Stomach smooth muscle (tissue), 2 donors: ENCODE measurements at regions not wholly inside any gene's neighbourhood (a gene's known extent, or its start where the extent isn't known, plus 50 kb on each side); places are given as distances from the start of the nearest gene placed in this dataset.

Source experiments
- H3K27ac ChIP-seq: one replicate; pipeline ENCODE4 v1.7.0; 2013; ENCODE audit warnings: mild to moderate bottlenecking, low read length, inconsistent platforms
- H3K27me3 ChIP-seq, 2 donors: one replicate each; pipeline ENCODE4 v1.7.0; 2013; ENCODE audit warnings: low read length in 2 of 2; ENCODE audit not compliant: insufficient read depth in 2 of 2, control insufficient read depth in 1 of 2
- H3K36me3 ChIP-seq, 2 donors: one replicate each; pipeline ENCODE4 v1.7.0; 2013; ENCODE audit warnings: low read length in 2 of 2; ENCODE audit not compliant: control insufficient read depth in 2 of 2, insufficient read depth in 2 of 2
- H3K4me1 ChIP-seq: one replicate; pipeline ENCODE4 v1.7.0; 2013; ENCODE audit warnings: low read length; ENCODE audit not compliant: control insufficient read depth, insufficient read depth
- H3K4me3 ChIP-seq, 2 donors: one replicate each; pipeline ENCODE4 v1.7.0; 2013; ENCODE audit warnings: low read length in 2 of 2
- H3K9ac ChIP-seq, 2 donors: one replicate each; pipeline ENCODE4 v1.7.0; 2013; ENCODE audit warnings: low read length in 2 of 2, mild to moderate bottlenecking in 1 of 2
- H3K9me3 ChIP-seq, 2 donors: one replicate each; pipeline ENCODE4 v1.7.0; 2013; ENCODE audit warnings: low read length in 2 of 2; ENCODE audit not compliant: control insufficient read depth in 2 of 2
- donor health status: healthy.
- donor health status: Pancreatic carcinoma.

DNA sequence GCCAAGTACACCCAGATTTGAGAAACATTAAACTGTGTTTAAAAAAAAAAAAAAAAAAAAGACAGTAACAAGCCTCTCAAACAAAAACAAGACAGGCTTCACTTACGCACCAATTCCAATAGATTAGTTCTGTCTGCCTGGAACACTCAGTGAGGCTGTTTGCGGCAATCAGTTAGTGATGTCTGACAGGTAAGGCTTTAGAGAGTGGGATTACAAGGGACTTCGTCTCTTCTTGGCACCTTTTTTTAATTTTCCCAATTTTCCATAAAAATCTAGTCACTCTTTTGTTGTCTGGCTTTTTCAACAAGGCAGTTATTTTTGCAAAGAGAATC lies 79.6 kb downstream of the NCOR2 start:
- H3K9ac ChIP-seq, result no peak overlapping the region
- H3K4me3 ChIP-seq, result no peak overlapping the region
- peaks cover 32% of the 10 kb centered on the region for H3K4me1 ChIP-seq
- peaks cover 26 to 30% of the 10 kb centered on the region in 2 donors for H3K36me3 ChIP-seq
- no peaks in the 10 kb centered on the region for H3K9me3 ChIP-seq
- no peaks in the 10 kb centered on the region for H3K27me3 ChIP-seq
- H3K27ac ChIP-seq, result no peak overlapping the region

DNA sequence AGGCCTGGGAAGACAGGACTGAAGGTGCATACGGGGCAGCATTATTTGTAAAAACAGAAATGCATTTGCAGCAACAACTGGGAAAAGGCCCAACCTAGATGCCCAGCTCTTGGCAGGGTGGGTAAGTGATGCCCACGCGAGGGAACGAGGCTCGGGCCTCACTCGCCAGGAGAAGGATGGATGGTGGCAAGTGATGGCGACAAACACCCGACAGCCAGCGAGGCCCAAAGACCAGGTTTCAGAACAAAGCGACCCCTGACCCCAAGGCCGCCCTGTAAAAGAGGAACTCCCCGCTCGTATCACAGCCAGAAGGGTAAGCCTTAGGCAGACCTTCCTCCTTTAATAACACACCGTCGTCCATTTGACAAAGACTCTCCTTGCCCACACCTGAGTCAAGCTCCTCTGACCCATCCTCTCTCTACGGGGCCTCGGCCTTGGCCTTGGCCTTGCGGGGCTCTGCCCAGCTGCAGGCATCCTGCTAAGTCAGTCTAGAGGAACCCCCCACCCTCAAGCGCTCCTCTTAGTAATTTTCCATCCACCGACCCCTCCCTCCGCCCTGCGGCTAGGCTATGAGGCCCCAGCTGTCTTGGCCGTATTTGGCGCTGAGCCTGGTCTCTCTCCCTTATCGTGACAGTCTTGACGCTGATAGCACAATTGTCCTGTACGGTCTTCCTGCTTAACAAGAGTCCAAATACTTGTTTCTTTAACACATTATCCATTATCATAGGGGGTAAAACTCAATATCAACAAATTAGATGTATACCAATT lies 80.2 kb downstream of the NCOR2 start:
- H3K9ac ChIP-seq, result no peak overlapping the region
- H3K4me3 ChIP-seq, result no peak overlapping the region
- H3K36me3 ChIP-seq, result peaks cover 26 to 30% of the 10 kb centered on the region in 2 donors
- no peaks in the 10 kb centered on the region for H3K27me3 ChIP-seq
- no peak overlapping the region for H3K27ac ChIP-seq
- no peaks in the 10 kb centered on the region for H3K9me3 ChIP-seq
- peaks cover 30% of the 10 kb centered on the region for H3K4me1 ChIP-seq

DNA sequence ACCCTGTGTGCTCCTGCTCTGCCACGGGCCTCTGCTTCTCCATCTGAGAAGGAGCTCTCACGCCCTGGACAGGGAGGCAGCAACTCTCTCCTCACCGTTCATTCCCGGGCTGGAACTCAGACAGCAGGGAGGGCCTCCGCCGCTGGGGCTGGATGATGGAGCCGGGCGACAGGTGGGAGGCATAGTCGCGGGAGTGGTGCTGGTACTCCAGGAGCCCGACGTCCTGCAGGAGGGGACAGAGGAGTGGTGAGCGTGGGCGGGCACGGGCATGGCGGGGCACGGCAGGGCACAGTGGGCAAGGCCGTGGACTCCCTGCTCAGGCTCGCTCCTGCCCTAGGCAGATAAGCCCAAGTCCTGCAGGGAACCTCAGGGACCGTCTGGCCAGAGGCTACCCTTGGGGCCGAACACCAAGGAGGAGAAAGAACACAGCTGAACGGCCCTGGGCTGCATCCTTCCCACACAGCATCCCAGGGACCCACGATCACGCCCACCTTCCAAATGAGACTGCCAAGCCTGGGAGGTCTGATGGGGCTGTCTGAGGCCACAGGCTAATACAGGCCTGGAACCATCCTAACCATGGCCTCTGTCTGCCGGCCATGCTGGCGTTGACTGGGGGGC lies 81.0 kb downstream of the NCOR2 start:
- H3K36me3 ChIP-seq, result peaks cover 28 to 30% of the 10 kb centered on the region in 2 donors
- no peak overlapping the region for H3K9ac ChIP-seq
- H3K27me3 ChIP-seq, result no peaks in the 10 kb centered on the region
- peaks cover 23% of the 10 kb centered on the region for H3K4me1 ChIP-seq
- no peak overlapping the region for H3K27ac ChIP-seq
- H3K9me3 ChIP-seq, result no peaks in the 10 kb centered on the region
- H3K4me3 ChIP-seq, result no peak overlapping the region

DNA sequence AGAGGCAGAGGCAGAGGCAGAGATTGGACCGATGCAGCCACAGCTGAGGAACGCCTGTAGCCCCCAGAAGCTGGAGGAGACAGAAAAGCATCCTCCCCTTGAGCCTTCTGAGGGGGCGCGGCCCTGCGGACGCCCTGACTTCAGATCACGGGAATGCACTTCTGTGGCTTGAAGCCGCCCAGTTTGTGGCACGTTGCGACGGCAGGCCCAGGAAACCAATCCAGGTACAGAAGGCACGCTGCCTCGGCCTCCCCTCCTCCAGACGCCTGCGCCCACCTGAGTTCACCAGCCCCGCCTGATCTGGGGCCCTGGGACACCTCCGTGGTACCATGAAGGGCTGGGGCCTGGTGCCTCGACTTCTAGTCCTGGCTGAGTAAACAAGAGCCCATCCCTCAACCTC lies 82.0 kb downstream of the NCOR2 start:
- H3K27ac ChIP-seq, result no peak overlapping the region
- H3K36me3 ChIP-seq, result peaks cover 26 to 30% of the 10 kb centered on the region in 2 donors
- no peak overlapping the region for H3K4me3 ChIP-seq
- H3K4me1 ChIP-seq, result peaks cover 24% of the 10 kb centered on the region
- H3K27me3 ChIP-seq, result no peaks in the 10 kb centered on the region
- no peaks in the 10 kb centered on the region for H3K9me3 ChIP-seq
- H3K9ac ChIP-seq, result no peak overlapping the region

DNA sequence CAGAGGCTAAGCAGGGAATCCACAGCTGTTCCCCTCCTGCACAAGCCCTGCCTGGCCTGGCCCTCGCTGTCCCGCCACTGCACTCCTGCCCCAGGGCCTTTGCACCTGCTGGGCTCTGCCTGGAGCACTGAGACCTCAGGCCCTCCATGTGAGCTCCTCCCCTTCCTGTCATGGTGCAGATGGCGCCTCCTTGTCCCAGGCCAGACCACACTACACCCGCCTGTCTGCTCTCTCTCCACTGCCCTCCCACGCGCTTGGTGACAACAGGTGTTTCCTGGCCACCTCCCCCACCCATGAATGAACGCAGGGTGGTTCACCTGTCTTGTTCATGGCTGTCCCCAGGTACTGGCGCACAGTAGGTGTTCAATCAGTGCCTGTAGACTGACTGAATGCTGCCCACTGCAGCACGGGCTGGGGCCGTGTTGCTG lies 82.9 kb downstream of the NCOR2 start:
- no peak overlapping the region for H3K27ac ChIP-seq
- H3K36me3 ChIP-seq, result peaks cover 23 to 24% of the 10 kb centered on the region in 2 donors
- H3K4me1 ChIP-seq, result peaks cover 33% of the 10 kb centered on the region

DNA sequence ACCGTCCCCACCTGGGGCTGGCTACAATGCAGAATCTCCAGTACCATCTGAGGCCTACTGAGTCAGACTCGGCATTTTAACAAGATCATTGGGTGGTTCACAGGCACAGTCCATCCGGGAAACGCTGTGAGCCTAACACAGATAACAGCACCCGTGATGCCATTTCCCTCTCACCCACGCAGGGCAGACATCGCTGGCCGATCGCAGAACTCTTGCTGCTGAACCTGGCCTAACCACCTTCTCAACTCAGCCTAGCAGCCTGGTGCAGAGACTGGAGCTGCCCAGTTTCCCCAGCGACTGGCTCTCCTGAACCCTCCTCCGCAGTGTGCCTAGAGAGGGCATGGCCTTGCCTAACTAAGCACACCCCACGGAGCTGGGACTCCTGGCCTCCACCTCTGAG lies 83.3 kb downstream of the NCOR2 start:
- Histone ChIP-seq H3K9ac (no peak overlapping the region), H3K27ac (no peak overlapping the region), H3K36me3 (peaks cover 26 to 27% of the 10 kb centered on the region in 2 donors), H3K4me1 (peaks cover 38% of the 10 kb centered on the region), H3K27me3 (no peaks in the 10 kb centered on the region), H3K9me3 (no peaks in the 10 kb centered on the region), H3K4me3 (no peak overlapping the region)

More for the DNA sequence above, 82.9 kb downstream of the NCOR2 start:
- no peak overlapping the region for H3K9ac ChIP-seq
- H3K4me3 ChIP-seq, result no peak overlapping the region
- no peaks in the 10 kb centered on the region for H3K9me3 ChIP-seq
- H3K27me3 ChIP-seq, result no peaks in the 10 kb centered on the region

DNA sequence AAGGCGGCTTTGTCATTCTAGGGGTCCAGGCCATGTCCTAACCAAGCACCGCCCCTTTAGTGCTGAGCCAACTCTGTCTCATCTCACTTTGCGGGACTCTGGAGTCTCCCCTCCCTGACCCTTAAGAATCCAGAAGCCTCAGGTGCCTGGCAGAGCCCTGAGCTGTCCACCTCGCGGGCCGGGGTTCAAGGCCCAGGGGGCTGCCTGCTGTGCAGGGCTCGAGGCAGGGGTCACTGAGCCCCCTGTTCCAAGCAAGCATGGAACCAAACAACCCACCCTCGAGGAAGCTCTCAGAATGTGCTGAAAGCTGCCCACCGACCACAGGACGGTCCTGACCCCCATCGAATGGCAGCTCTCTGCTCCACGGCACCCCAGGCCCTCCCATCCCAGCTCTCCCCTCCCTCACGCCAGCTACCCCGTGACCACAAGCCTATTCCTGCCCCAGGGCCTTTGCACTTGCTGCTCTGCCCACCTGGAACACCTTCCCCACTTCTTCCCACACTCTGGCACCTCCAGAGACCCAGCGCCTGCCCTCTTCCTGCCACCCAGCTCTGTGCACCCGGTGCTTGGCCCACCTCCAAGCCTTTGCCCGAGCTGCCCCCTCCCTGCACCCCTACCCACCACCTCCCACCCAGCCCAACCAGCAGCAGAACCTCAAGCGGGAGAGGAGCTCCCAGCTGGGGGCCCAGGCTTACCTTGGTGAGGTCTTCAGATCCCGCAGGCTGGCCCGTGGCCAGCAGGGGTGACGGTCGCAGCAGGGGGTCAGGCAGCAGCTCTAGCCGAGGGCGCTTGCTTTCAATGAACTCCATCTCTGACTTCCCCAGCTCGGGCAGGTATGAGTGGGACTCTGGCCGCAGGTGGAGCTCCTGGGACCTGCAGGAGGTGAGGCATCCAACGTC lies 84.3 kb downstream of the NCOR2 start:
- peaks cover 37% of the 10 kb centered on the region for H3K4me1 ChIP-seq
- H3K27me3 ChIP-seq, result no peaks in the 10 kb centered on the region
- H3K36me3 ChIP-seq, result peaks cover 26 to 31% of the 10 kb centered on the region in 2 donors
- H3K4me3 ChIP-seq, result no peak overlapping the region
- H3K27ac ChIP-seq, result no peak overlapping the region
- H3K9ac ChIP-seq, result no peak overlapping the region
- H3K9me3 ChIP-seq, result no peaks in the 10 kb centered on the region

DNA sequence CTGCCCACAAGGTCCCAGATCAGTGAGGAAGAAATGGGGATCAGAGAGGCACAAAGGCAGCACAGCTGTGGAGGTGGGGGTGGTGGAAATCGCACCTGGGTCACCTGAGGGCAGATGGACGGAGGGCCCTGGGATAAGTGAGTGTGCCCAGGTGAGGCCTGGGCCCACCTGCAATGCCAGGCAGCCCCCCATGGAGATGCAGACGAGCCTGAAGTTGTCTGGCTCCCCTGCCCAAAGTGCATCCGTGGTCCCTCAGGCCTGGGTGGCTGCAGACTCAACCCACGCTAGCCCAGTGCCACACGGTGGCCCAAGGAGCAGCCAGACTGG lies 84.9 kb downstream of the NCOR2 start:
- no peaks in the 10 kb centered on the region for H3K9me3 ChIP-seq
- no peak overlapping the region for H3K4me3 ChIP-seq
- H3K27me3 ChIP-seq, result no peaks in the 10 kb centered on the region
- H3K36me3 ChIP-seq, result peaks cover 30 to 34% of the 10 kb centered on the region in 2 donors
- H3K9ac ChIP-seq, result no peak overlapping the region
- no peak overlapping the region for H3K27ac ChIP-seq
- peaks cover 37% of the 10 kb centered on the region for H3K4me1 ChIP-seq

DNA sequence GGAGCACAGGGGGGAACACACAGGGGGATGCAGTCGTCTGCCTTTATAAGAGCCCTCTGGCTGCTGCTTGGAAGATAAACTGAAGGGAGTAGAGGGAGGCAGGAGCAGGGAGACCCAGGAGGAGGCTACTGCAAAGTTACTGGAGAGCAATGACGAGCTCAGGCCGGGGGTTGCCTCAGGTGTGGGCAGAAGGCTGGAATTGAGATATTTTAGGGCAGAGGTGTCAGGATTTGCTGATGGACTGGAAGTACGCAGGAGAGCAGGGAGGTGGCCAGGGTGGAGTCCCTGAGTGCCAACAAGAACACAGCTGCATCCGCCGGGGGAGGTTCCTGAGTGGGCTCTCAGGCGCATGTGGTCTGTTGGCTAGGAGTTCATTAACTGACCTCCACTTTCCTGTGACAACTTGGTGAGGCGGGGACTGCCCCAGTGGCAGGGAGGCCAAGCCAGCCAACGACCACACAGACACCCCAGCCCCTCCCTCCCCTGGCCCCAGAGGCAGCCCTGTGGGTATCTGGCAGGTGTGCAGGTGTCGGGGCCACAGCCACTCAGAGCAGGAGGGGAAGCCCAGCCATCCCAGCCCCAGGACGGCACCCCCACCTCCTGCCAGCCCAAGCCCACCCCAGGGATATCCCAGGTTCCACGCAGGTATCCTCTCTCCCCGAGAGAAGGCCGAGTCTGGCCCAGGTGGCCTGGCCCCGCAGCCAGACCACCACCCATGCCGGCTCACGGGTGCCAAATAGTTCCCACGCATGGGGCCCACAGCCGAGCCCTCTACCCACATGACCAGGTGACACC lies 85.4 kb downstream of the NCOR2 start:
- Histone ChIP-seq H3K9ac (no peak overlapping the region), H3K36me3 (peaks cover 34% of the 10 kb centered on the region in 2 donors), H3K27ac (no peak overlapping the region), H3K9me3 (no peaks in the 10 kb centered on the region), H3K4me1 (peaks cover 31% of the 10 kb centered on the region), H3K27me3 (no peaks in the 10 kb centered on the region), H3K4me3 (no peak overlapping the region)

DNA sequence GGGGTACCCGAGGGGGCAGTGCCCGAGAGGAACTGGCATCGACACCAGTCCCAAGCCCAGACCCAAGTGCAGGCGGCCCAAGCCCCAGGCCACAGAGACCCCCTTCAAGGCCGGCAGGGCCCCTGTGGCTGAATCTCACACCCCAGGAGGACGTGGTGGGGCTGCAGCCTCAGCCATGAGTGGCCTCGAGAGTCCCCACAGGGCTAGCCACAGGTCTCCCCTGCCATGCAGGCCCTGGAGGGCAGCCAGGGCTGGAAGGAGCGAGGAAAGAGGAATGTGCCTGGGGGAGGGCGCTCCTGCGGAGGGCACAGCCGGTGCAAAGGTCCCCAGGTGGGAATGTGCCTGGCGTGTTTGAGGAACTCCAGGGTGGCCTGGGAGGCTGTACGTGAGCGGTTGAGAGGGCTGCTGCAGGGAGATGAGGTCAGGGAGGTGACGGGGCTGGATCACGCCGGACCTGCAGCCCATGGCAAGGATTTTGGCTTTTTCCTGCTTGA lies 86.1 kb downstream of the NCOR2 start:
- Histone ChIP-seq H3K27ac (no peak overlapping the region), H3K4me1 (peaks cover 27% of the 10 kb centered on the region), H3K27me3 (no peaks in the 10 kb centered on the region), H3K4me3 (no peak overlapping the region), H3K36me3 (peaks cover 36 to 37% of the 10 kb centered on the region in 2 donors), H3K9me3 (no peaks in the 10 kb centered on the region), H3K9ac (no peak overlapping the region)
